Right ventricle myocardium superior (tissue), 1 donor: ENCODE measurements at regions not wholly inside any gene's neighbourhood (a gene's known extent, or its start where the extent isn't known, plus 50 kb on each side); places are given as distances from the start of the nearest gene placed in this dataset.
"Not testable (repeated sequence)": the region's sequence is repeated elsewhere in the genome, so short reads cannot be mapped to it uniquely, and the experiment has no call there.

Experiments
- ATAC-seq: fragments of 200-7000 bp; cut with Tn5 transposase; one replicate; pipeline ENCODE4 v1.9.1; 2020; ENCODE audit warnings: mild to moderate bottlenecking; ENCODE audit not compliant: poor library complexity
- DNase-seq: peaks from one replicate; pipeline ENCODE4 v3.0.0-alpha.2; 2020
- intact Hi-C: fragments of 100-400 bp; cut with DNase I; formaldehyde crosslinking; loops from one replicate; pipeline ENCODE4 v1.11.2; 2022
- donor health status: DM: no; HTN: yes; CAD: no; lungs with severe emphysema.

DNA sequence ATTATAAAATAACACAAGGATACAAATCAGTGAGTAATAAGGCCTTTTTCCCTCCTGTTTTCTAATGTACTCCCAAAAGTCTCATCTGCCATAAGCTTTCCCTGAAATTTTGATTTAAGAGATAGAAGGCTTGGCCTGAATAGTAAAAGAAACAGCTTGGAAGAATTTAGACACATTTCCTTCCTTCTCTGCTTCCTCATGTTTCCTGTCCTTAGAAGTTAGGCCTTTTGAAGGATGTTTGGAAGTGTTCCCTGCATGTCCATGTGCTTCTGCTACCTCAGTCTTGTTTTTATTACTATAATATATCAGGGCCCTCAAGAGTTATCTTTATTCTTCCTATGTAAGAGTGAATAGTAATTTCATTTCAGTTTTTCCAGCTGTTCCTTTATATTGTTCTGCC is 242.7 kb downstream of the DEPDC1B start:
- no peak for DNase-seq
- no peak for ATAC-seq
- intact Hi-C loops = no loop called here

DNA sequence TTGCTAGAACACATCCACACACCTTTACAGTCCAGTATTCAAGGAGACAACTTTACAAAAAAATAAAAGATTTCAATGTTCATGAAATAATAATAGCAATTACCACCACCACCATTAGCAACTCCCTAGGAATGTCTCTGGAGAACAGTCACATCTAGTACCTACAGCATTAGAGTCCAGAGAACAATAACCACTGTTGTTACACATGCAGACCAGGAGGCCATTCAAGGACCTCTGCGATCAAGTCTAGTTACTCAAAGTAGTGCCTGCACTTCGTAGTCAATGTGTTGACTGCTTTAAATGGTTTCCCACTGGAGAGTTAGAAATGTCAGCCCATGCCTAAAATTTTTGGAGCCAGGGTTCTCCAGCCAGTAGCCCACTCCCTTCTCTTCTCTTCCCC is 244.4 kb downstream of the DEPDC1B start:
- ATAC-seq (no peak), DNase-seq (no peak)
- intact Hi-C loops = no loop called here

DNA sequence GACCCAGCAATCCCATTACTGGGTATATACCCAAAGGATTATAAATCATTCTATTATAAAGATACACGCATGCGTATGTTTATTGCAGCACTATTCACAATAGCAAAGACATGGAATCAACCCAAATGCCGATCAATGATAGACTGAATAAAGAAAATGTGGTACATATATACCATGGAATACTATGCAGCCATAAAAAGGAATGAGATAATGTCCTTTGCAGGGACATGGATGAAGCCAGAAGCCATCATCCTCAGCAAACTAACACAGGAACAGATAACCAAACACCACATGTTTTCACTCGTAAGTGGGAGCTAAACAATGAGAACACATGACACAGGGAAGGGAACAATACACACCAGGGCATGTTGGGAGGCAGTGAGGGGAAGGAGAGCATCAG is 245.7 kb downstream of the DEPDC1B start:
- ATAC-seq = not testable (repeated sequence)

DNA sequence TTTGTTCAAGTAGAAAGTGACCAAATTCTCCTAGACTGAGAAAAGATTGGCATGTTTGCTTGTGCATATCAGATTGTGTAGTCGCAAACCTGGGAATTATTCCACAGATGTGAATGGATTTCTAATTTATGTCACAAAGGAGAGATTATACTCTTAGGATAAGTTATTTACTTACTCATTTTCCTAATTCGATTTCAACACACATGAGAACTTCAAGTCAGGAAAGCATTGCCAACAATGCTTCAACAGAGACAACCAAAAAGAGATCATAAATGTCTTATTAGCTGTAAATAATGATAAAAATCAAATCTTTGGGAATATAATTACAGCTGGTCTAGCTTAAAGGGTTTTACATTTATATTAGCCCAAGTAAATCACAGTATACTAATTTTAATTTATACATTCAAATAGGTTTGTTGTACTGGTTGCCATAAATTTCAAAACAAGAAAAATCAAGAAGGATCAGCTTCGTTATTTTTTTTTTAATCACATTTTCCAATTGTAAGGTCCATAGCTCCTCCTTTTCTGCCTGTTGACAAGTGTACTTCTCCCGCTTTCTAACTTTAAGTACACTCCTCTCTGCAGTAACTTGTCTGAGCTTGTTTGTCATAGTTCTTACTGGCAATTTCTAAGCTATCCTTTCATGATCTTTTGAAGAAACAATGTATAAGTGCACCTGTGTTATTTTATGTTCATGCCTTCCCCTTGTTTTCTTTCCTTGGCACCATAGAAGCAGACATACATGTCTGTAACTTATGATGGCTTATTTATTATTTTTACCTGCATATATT is 246.6 kb downstream of the DEPDC1B start:
- intact Hi-C loops = no loop called here
- DNase-seq (no peak), ATAC-seq (no peak)

More for the DNA sequence above, 245.7 kb downstream of the DEPDC1B start:
- intact Hi-C loops, DNase-seq: not testable (repeated sequence)

DNA sequence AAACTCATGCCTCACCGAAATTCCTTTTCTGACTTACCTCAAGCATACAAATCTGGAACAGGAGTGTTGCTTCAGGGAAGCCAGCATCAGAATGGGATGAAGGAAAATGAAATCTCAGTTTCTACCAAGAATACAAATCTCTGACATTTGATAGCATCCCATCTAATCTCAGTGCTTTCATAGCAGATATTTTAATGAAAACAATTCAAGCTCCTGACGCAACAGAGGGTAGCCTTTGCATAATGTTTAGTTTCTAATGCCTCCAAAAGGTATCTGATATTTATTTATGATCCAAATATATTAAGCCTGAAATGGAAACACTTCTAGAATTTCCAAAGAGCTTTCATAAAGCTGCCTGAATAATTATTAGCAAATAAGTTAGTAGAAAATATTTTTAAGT is 251.4 kb downstream of the DEPDC1B start:
- intact Hi-C loops = no loop called here
- ATAC-seq = no peak
- DNase-seq = no peak

DNA sequence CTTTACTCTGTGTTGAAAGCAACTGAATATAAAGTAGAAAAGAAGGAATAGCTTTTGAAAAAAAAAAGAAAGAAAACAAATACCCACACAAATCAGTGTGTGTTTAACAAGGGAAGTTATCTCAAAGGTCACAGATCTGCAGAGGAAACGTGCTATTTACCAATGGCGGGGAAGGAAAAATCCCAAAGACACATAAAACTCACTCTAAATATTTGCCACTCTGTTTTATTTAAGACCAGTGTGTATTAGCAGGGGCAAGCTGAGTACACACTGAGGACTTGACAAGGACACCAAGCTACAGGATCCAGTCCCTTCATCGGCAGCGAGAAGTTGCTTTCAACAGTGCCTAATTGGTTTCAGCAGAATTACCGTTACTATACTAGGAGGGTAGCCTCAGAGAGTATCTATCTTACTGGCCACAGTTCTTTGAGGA is 252.5 kb downstream of the DEPDC1B start:
- DNase-seq (no peak), ATAC-seq (no peak)
- intact Hi-C loops = no loop called here

DNA sequence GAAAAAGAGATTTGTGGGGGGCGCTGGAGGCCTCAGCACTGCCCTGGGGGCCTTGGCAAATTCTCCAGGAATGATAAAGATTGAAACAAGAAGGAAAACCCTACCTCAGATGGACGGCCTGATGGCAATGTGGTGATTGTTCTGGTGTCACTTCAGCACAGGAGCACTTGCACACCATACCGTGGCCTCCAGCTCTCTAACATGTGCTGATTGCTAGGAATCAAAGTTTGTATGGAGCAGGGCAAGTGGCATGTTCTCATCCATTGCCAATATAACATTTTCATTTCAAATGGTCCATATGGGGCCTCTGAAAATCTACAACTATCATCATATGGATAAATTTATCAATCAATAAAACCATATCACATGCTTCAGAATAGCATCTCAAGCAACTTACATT is 253.0 kb downstream of the DEPDC1B start:
- intact Hi-C loops = no loop called here
- DNase-seq (no peak), ATAC-seq (no peak)

DNA sequence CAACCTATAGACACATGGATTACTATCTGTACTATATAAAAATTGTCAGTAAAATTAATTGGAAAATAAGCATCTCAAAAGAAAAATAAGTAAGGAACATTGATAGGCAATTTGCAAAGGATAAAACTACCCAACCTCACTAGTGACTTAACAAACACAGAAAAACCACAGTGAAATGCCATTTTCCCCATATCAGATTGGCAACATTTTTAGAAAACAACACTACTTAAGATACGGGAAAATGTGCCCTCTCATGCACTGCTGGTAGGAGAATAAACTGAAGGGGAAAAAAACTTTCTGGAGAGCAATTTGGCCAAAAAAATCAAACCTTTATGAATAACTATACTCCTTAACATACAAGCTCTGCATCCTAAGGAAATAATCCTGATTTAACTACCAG is 254.0 kb downstream of the DEPDC1B start:
- intact Hi-C loops = no loop called here
- DNase-seq (no peak), ATAC-seq (no peak)

DNA sequence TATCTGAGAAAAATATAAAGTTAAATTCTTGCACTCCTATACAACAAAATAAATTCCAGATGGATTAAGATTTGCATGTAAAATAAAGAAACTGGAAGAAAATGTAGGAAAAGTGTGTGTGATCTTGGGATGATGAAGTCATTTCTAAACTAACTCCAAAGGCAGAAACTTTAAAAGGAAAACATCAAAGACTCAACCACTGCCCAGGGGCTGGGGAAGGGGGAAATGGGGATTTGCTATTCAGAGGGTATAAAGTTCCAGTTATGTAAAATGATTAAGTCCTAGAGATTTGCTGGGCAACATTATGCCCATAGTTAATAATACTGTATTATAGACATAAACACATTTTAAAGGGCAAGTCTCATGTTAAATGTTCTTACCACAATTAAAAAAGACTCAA is 254.5 kb downstream of the DEPDC1B start:
- ATAC-seq (no peak), DNase-seq (no peak)
- intact Hi-C loops = no loop called here

DNA sequence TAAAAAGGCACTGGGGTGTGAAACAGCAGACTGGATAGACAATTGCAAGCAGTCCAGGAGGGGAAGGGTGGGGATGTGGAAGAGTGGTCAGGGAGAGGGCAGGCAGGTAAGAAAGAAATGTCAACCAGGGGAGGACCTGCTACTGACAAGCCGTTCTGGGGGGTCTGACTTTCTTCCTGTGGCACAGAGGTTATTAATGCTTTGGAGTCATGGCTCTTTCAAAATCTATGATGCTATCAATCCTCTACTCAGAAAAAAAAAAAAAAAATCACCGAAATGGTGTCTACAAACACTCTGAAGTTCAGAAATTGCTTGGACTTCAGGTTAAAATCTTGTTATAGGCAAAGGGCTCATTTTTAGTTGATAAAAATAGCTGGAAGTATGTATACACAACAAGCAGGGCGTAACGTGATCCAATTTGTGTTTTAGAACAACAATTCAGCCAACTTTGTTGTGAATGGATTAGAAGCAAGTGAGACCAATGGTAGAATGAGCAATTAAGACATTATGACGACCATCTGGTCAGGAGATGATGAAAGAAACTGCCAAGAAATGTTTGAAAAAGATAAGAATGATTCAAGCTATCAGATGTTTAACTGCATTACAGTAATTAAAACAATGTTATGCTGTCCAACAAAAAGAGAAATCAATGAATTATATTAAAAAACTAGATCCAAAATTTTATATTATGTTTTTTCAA is 255.2 kb downstream of the DEPDC1B start:
- intact Hi-C loops = no loop called here
- DNase-seq (no peak), ATAC-seq (no peak)

DNA sequence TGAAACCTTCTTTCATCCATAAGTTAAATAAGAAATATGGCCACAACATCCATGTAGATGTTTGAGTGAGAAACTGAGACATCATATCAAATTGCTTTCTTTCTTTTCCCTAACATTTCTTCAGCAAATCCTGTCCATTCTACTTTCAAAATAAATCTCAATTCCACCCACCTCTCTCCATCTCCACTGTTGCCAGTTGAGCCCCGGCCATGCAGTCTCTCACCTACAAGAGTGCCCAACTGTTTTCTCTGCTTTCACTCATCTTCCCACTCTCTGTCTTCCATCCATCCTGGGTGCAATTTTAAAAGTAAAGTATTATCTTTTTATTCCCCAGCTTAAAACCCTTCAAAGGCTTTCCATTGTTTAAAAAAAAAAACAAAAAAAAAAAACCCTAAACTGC is 260.4 kb downstream of the DEPDC1B start:
- DNase-seq = no peak
- intact Hi-C loops = no loop called here
- ATAC-seq = no peak

DNA sequence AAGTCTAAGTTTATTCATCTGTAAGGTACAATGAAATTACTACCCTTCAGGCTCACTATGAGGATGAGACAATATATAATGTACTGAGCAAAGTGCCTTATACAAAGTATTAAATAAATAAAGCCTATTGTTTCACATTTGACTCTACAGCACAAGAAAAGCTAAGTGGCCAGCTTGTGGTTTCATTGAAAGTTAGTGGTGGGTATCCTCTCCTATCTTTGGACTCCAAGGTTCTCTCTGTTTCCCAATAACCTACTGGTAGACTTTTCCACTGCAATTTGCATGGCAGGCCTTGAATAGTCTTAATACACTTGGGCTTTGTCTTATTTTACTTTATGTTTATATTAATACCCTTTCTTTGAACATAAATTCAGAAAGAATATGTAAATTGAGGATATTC is 262.7 kb downstream of the DEPDC1B start:
- DNase-seq = no peak
- intact Hi-C loops = no loop called here
- no peak for ATAC-seq

DNA sequence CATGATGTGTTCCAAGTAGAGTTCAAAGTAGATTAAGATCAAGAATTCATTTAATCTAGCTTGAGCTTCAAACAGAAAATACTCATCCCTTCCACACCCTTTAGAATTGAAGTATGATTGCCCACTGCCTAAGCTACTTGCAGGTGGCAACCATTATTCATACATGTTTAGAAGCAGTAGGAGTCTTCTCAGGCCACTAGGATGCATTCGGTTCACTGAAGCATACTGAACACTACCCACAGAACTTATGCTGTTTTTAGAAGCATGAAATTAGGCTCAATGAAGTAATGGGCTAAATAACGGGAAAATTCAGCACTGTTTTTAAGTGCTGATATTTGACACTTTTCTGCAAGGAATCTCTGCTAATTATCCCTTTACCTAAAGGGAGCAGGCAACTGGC is 263.4 kb downstream of the DEPDC1B start:
- intact Hi-C loops = no loop called here
- DNase-seq (no peak), ATAC-seq (no peak)

DNA sequence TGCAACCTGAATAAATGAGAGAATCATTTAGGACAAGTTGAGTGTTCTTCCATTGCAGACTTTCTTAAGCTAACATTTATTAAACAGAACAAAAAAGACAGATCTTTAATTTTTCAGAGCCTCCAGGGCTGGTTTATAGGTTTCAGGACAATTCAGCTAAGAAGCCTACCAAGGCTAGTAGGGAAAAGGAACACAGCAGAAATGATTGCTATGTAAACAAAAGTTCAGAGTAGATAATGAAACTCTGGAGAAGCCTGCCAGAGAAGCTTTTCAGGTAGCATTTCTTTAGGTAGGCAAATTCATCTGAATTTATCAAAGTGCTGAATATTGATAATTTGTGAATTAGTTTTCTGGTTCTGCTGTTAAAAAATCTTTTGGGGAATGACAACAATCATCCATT is 264.2 kb downstream of the DEPDC1B start:
- intact Hi-C loops = no loop called here
- DNase-seq = no peak
- no peak for ATAC-seq

DNA sequence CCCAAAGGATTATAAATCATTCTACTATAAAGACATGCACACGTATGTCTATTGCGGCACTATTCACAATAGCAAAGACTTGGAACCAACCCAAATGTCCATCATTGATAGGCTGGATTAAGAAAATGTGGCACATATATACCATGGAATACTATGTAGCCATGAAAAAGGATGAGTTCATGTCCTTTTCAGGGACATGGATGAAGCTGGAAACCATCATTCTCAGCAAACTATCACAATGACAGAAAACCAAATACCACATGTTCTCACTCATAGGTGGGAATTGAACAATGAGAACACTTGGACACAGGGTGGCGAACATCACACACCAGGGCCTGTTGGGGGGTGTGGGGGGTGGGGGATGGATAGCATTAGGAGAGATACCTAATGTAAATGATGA is 273.8 kb downstream of the DEPDC1B start:
- ATAC-seq, intact Hi-C loops, DNase-seq: not testable (repeated sequence)

DNA sequence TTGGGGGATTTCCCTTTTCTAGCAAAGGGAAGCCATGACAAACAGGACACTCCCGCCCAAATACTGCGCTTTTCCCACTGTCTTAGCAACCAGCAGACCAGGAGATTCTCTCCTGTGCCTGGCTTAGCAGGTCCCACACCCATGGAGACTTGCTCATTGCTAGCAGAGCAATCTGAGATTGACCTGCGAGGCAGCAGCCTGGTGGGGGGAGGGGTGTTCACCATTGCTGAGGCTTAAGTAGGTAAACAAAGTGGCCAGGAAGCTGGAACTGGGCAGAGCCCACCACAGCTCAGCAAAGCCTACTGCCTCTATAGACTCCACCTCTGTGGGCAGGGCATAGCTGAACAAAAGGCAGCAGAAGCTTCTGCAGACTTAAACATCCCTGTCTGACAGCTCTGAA is 279.2 kb downstream of the DEPDC1B start:
- DNase-seq, ATAC-seq, intact Hi-C loops: not testable (repeated sequence)

DNA sequence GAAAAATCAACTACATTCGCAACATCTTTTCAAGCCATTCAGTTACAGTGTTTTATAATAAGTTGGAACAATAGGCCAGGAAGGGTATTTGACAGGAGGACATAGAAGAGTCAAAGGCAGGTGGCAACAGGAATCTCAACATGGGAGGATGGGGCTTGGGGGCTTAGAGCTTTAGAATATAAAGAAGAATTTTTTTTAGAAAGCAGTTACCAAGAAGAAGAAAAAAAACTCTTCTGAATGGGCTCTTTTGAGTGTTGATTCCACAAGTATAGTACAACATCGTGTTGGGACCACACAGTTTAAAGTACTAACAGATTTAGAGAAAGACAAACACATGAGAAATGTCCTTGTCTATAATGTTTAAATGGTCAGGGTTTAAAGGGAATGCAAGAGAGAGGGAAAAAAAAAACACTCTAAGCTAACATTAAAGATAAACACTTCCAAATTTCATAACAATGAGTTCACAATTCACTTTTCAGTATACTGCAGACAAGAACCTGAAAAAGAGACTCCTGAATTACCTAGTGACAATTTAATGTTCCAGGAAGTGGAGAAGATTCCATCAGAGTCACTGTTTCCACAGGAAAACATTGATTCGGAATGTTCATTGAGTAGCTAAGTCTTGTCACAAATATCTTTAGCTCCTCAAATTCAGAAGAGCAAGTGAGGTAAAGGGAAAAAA is 282.3 kb downstream of the DEPDC1B start:
- DNase-seq (no peak), ATAC-seq (no peak)
- intact Hi-C loops = no loop called here

DNA sequence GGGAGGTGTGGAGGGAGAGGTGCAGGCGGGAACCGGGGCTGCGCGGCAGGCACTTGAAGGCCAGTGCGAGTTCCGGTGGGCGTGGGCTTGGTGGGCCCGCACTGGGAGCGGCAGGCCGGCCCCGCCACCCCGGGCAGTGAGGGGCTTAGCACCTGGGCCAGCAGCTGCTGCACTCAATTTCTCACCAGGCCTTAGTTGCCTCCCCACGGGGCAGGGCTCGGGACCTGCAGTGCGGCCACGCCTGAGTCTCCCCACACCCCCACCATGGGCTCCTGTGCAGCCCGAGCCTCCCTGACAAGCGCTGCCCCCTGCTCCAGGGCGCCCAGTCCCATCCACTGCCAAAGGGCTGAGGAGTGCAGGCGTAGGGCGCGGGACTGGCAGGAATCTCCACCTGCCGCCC is 284.5 kb downstream of the DEPDC1B start:
- ATAC-seq (no peak), DNase-seq (no peak)
- intact Hi-C loops = no loop called here

DNA sequence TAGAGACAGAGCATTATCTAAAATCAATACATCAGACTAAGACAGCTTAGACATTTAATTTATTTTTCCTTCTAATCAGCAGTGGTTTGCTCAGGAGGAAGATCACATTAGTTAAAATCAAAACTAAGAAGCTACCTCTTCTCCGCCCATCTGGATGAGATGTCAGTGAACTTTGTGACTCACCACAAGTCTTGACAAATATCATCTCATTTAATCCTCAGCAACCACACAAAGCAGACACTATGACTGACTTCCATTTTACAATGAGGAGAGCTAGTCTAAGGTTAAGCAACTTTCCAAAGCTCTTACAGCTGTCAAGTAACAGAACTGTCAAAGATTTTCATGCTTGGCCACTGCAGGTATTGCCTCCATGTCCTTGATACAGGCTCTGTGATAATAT is 289.5 kb downstream of the DEPDC1B start:
- no peak for ATAC-seq
- intact Hi-C loops = no loop called here
- no peak for DNase-seq

DNA sequence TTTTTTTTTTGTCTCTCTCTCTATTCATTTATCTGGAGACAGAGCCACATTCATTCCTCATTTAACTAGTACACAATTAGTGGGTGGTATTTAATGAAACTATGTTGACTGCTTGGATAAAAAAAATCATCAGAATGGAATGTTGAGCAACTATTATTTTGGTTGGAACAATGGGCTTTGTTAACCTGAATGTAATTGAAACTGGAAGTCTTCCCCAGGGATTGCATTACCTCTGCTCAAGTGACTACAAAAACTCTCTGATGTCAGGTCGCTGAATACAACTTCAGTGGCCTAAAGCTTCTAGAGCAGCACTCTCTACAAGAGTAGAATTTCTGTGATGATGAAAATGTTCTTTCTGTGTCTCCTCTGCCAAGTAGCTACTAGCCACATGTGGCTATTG is 295.8 kb downstream of the DEPDC1B start:
- intact Hi-C loops = no loop called here
- no peak for DNase-seq
- ATAC-seq = no peak
